Activated T-cell treated with anti-CD3 and anti-CD28 coated beads, Interleukin-2, amount 50 U/mL, for 4 hours (primary cell): ENCODE measurements at regions not wholly inside any gene's neighbourhood (a gene's known extent, or its start where the extent isn't known, plus 50 kb on each side); places are given as distances from the start of the nearest gene placed in this dataset.

Experiments used
- ATAC-seq, 2 donors: fragments of 200-7000 bp; cut with Tn5 transposase; one replicate each; pipeline ENCODE4 v1.10.0; 2021
- DNase-seq: peaks from one replicate; pipeline ENCODE4 v3.0.0-alpha.2; 2020
- H3K27me3 Mint-ChIP-seq: one replicate; pipeline ENCODE4 v1.8.0; 2021; ENCODE audit warnings: low read depth, mixed read lengths
- H3K36me3 Mint-ChIP-seq: one replicate; pipeline ENCODE4 v1.8.0; 2022; ENCODE audit warnings: mixed read lengths; ENCODE audit not compliant: insufficient read depth
- H3K4me1 Mint-ChIP-seq: one replicate; pipeline ENCODE4 v1.8.0; 2021; ENCODE audit warnings: low read depth, mixed read lengths
- H3K4me3 Mint-ChIP-seq: one replicate; pipeline ENCODE4 v1.8.0; 2021; ENCODE audit warnings: mild to moderate bottlenecking, moderate library complexity, mixed read lengths
- H3K9me3 Mint-ChIP-seq: one replicate; pipeline ENCODE4 v1.8.0; 2021; ENCODE audit warnings: mixed read lengths

GRCh38 chr2:120465989-120466703 is 120.2 kb downstream of the INHBB start:
- Mint-ChIP-seq H3K9me3 (no peaks in the 10 kb centered on the region), H3K36me3 (no peaks in the 10 kb centered on the region), H3K27me3 (no peaks in the 10 kb centered on the region), H3K4me3 (no peak overlapping the region), H3K4me1 (no peaks in the 10 kb centered on the region)
- ATAC-seq, result no peak
- DNase-seq, result no peak

GRCh38 chr2:120466704-120467054 is 120.7 kb downstream of the INHBB start:
- H3K9me3 Mint-ChIP-seq, result no peaks in the 10 kb centered on the region
- H3K4me1 Mint-ChIP-seq, result no peaks in the 10 kb centered on the region
- no peaks in the 10 kb centered on the region for H3K27me3 Mint-ChIP-seq
- H3K4me3 Mint-ChIP-seq, result no peak overlapping the region
- ATAC-seq, result no peak
- no peak for DNase-seq
- H3K36me3 Mint-ChIP-seq, result no peaks in the 10 kb centered on the region

- ATAC-seq, result no peak
- H3K27me3 Mint-ChIP-seq, result no peaks in the 10 kb centered on the region
- H3K36me3 Mint-ChIP-seq, result no peaks in the 10 kb centered on the region
- H3K9me3 Mint-ChIP-seq, result peaks cover 5% of the 10 kb centered on the region
- H3K4me3 Mint-ChIP-seq, result no peak overlapping the region
- H3K4me1 Mint-ChIP-seq, result no peaks in the 10 kb centered on the region
- DNase-seq, result no peak
These were observed 122.2 kb downstream of the INHBB start for GRCh38 chr2:120468136-120468535.

GRCh38 chr2:120469426-120469825 is 123.5 kb downstream of the INHBB start:
- H3K9me3 Mint-ChIP-seq, result peaks cover 5% of the 10 kb centered on the region
- no peak for DNase-seq
- no peak overlapping the region for H3K4me3 Mint-ChIP-seq

GRCh38 chr2:120470041-120470965 is 124.4 kb downstream of the INHBB start:
- ATAC-seq, result no peak
- Mint-ChIP-seq H3K4me1 (no peaks in the 10 kb centered on the region), H3K27me3 (no peaks in the 10 kb centered on the region), H3K9me3 (peaks cover 5% of the 10 kb centered on the region), H3K4me3 (no peak overlapping the region), H3K36me3 (no peaks in the 10 kb centered on the region)
- DNase-seq, result no peak

More at GRCh38 chr2:120469426-120469825, 123.5 kb downstream of the INHBB start:
- no peak for ATAC-seq
- no peaks in the 10 kb centered on the region for H3K4me1 Mint-ChIP-seq
- H3K27me3 Mint-ChIP-seq, result no peaks in the 10 kb centered on the region
- no peaks in the 10 kb centered on the region for H3K36me3 Mint-ChIP-seq

- H3K4me1 Mint-ChIP-seq, result no peaks in the 10 kb centered on the region
- DNase-seq, result no peak
- no peak for ATAC-seq
- H3K9me3 Mint-ChIP-seq, result peaks cover 5% of the 10 kb centered on the region
- H3K36me3 Mint-ChIP-seq, result no peaks in the 10 kb centered on the region
- no peak overlapping the region for H3K4me3 Mint-ChIP-seq
- H3K27me3 Mint-ChIP-seq, result no peaks in the 10 kb centered on the region
These were observed 125.2 kb downstream of the INHBB start for GRCh38 chr2:120471166-120471565.

- no peak for ATAC-seq
- Mint-ChIP-seq H3K27me3 (no peaks in the 10 kb centered on the region), H3K36me3 (no peaks in the 10 kb centered on the region), H3K4me3 (no peak overlapping the region), H3K9me3 (peaks cover 5% of the 10 kb centered on the region), H3K4me1 (no peaks in the 10 kb centered on the region)
- no peak for DNase-seq
These were observed 126.1 kb downstream of the INHBB start for GRCh38 chr2:120472031-120472430.

GRCh38 chr2:120472891-120473309 is 127.0 kb downstream of the INHBB start:
- H3K36me3 Mint-ChIP-seq, result no peaks in the 10 kb centered on the region
- no peaks in the 10 kb centered on the region for H3K4me1 Mint-ChIP-seq
- no peak for DNase-seq
- H3K9me3 Mint-ChIP-seq, result peaks cover 5% of the 10 kb centered on the region
- no peak overlapping the region for H3K4me3 Mint-ChIP-seq
- peaks cover 3% of the 10 kb centered on the region for H3K27me3 Mint-ChIP-seq
- ATAC-seq, result no peak

GRCh38 chr2:120473522-120474271 is 127.8 kb downstream of the INHBB start:
- ATAC-seq (no peak), DNase-seq (no peak)
- peaks cover 5% of the 10 kb centered on the region for H3K9me3 Mint-ChIP-seq
- H3K27me3 Mint-ChIP-seq, result peaks cover 4% of the 10 kb centered on the region
- H3K4me1 Mint-ChIP-seq, result no peaks in the 10 kb centered on the region
- no peaks in the 10 kb centered on the region for H3K36me3 Mint-ChIP-seq
- no peak overlapping the region for H3K4me3 Mint-ChIP-seq

- Mint-ChIP-seq H3K4me1 (no peaks in the 10 kb centered on the region), H3K36me3 (no peaks in the 10 kb centered on the region), H3K27me3 (peaks cover 4% of the 10 kb centered on the region), H3K9me3 (peaks cover 5% of the 10 kb centered on the region), H3K4me3 (no peak overlapping the region)
- ATAC-seq (no peak), DNase-seq (no peak)
These were observed 128.6 kb downstream of the INHBB start for GRCh38 chr2:120474486-120474885.

GRCh38 chr2:120476141-120476540 is 130.2 kb downstream of the INHBB start:
- Mint-ChIP-seq H3K4me3 (no peak overlapping the region), H3K36me3 (no peaks in the 10 kb centered on the region), H3K9me3 (peaks cover 5% of the 10 kb centered on the region), H3K27me3 (peaks cover 4% of the 10 kb centered on the region), H3K4me1 (no peaks in the 10 kb centered on the region)
- ATAC-seq (no peak), DNase-seq (no peak)

- no peaks in the 10 kb centered on the region for H3K4me1 Mint-ChIP-seq
- no peak for DNase-seq
- no peaks in the 10 kb centered on the region for H3K36me3 Mint-ChIP-seq
- H3K9me3 Mint-ChIP-seq, result peaks cover 5% of the 10 kb centered on the region
- no peak for ATAC-seq
- H3K4me3 Mint-ChIP-seq, result no peak overlapping the region
- H3K27me3 Mint-ChIP-seq, result peaks cover 4% of the 10 kb centered on the region
These were observed 131.3 kb downstream of the INHBB start for GRCh38 chr2:120477198-120477597.

- no peak overlapping the region for H3K4me3 Mint-ChIP-seq
- peaks cover 4% of the 10 kb centered on the region for H3K27me3 Mint-ChIP-seq
- no peak for ATAC-seq
- H3K36me3 Mint-ChIP-seq, result no peaks in the 10 kb centered on the region
- no peaks in the 10 kb centered on the region for H3K9me3 Mint-ChIP-seq
- DNase-seq, result no peak
- H3K4me1 Mint-ChIP-seq, result no peaks in the 10 kb centered on the region
These were observed 132.0 kb downstream of the INHBB start for GRCh38 chr2:120477831-120478481.

- Mint-ChIP-seq H3K36me3 (no peaks in the 10 kb centered on the region), H3K9me3 (no peaks in the 10 kb centered on the region), H3K27me3 (peaks cover 4% of the 10 kb centered on the region), H3K4me3 (no peak overlapping the region), H3K4me1 (no peaks in the 10 kb centered on the region)
- ATAC-seq (no peak), DNase-seq (no peak)
These were observed 134.5 kb downstream of the INHBB start for GRCh38 chr2:120480346-120480902.
